Retina (tissue), 1 donor: ENCODE measurements at regions not wholly inside any gene's neighbourhood (a gene's known extent, or its start where the extent isn't known, plus 50 kb on each side); places are given as distances from the start of the nearest gene placed in this dataset.

Experiments used
- DNase-seq: peaks from one replicate; pipeline ENCODE4 v3.0.0-alpha.2; 2016

DNA sequence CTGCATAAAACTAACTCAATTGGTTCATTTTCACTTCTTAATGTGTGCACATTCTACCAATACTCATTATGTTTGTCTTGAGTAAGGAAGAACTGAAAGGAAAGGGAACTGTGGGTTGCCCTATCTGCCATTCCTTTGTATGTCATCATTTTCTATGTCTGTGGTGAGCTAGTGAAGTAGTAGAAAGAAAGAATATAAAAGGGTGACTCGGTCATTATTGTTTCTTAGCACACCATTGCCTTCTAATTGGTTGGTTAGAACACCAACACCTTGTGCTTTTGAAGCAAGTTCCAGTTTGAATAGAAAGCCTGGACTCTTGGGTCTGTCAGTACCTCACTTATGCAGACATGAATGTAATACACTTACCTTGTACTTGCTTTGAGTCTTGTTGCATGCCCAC lies 64.3 kb upstream of the MDFIC start:
- no peak for DNase-seq

DNA sequence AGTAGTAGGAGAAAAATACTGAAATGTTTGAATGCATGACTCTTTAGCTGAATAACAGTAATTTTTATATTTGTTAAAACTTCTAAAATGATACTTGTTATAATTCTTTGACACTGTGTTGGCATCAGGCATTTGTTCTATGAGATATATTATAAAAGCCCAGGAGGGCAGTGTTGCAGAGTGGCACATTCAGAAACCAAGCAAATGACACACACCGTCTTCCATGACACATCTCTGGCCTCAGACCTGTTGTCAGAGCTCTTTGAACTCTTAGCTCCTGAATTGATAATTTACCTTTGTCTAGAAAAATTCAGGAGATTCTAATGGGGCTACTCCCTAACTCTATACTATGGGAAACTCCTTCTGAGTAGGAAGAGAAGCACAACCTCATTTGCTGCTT lies 62.4 kb upstream of the MDFIC start:
- DNase-seq = no peak

DNA sequence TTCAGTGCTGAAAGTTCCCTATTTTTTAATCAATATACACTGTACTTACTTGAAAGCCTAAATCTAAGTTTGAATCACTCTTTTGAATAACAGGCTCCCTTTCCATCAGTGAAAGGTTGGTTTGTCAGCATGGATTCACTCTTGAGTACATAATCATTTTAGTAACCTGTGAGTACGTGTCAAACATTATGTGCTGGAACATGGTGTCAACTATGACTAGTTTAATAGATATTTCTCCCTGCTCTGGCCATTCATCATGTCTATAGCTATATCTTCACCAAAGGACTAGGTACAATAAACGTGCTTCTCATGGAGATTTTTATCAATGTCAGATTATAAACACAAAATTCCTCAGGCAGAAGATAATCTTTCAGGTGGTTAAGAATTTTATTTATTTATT lies 61.7 kb upstream of the MDFIC start:
- no peak for DNase-seq

DNA sequence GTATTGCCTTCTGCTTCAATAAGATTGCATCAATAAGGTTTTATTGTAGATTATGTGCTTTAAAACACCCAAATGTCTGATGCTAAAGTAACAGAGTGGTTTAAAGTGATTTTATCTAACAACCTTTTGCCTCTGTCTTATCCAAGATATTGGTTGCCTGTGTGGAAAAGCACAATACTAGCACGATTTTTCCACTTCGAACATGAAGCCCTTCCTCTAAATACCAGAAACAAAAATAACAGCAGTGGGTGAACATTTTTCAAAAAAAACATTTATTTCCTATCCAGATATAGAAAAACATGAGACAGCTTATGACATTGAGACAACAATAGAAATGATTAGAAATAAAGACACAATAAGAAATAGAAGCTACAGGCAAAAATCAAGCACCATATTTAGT lies 59.5 kb upstream of the MDFIC start:
- no peak for DNase-seq

DNA sequence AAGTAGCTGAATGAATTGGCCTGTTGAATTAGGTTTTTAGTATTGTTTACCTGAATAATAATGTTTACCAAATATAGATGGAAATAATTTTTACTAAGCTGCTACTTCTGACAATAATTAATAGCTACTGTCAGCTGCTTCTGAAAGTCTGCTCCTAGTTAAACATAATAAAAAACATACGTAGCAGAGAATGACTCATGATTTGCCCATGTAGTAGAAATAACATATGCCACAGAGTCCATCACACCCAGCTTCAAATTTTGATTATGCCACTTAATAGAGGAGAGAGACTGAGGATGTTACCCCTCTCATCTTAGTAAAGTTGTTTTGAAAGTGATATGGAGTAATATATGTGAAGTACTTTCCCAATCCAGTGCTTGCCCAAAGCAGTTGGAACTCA lies 57.6 kb upstream of the MDFIC start:
- DNase-seq = no peak

DNA sequence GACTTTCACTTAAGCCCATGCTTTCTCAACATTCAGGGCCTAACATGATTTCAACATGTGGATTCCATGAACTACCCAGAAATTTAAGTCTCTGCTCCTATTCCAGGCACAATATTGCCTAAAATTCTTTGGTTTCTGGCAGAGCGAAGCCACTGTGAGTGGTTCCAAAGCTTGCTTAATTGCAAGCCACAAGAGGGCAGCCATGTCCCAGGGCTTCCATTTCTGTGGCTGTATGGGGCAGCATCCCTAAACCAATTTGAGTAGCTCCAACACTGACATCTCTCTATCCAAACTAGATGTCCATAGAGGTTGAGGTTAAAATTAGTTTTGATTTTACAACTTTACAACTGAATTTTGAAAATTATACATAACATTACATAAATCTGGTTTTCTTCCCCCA lies 56.3 kb upstream of the MDFIC start:
- DNase-seq = peak; percentile 11
